Keratinocyte (primary cell): ENCODE measurements at regions not wholly inside any gene's neighbourhood (a gene's known extent, or its start where the extent isn't known, plus 50 kb on each side); places are given as distances from the start of the nearest gene placed in this dataset.

Experiments
- DNase-seq: peaks from one replicate; pipeline ENCODE4 v3.0.0-alpha.2; 2011; ENCODE audit warnings: low read depth, missing footprints, low spot score
- FAIRE-seq: peaks from 2 replicates; lab custom pipeline; 2011; peaks lifted over from hg19 to GRCh38; lab: Jason Lieb, UNC
- H2AFZ ChIP-seq: 2 replicates; pipeline ENCODE4 v1.6.0; 2012; ENCODE audit warnings: low read length, control low read depth, inconsistent platforms; ENCODE audit not compliant: control insufficient read depth
- H3K27ac ChIP-seq: 2 replicates; pipeline ENCODE4 v1.5.1; 2011; ENCODE audit warnings: low read length; ENCODE audit not compliant: control insufficient read depth, insufficient read depth
- H3K27me3 ChIP-seq: 3 replicates; pipeline ENCODE4 v1.6.0; 2011; ENCODE audit warnings: low read length; ENCODE audit not compliant: control insufficient read depth, insufficient read depth; ENCODE audit errors: extremely low read depth
- H3K36me3 ChIP-seq, 2 experiments: 2 replicates in 1 of 2; 3 replicates in 1 of 2; pipeline ENCODE4 v1.5.1; 2011; ENCODE audit warnings: low read length in 2 of 2, mild to moderate bottlenecking in 1 of 2; ENCODE audit not compliant: control insufficient read depth in 2 of 2, insufficient read depth in 2 of 2; ENCODE audit errors: extremely low read depth in 1 of 2
- H3K4me1 ChIP-seq: 3 replicates; pipeline ENCODE4 v1.5.1; 2011; ENCODE audit warnings: low read length; ENCODE audit not compliant: control insufficient read depth, insufficient read depth; ENCODE audit errors: extremely low read depth
- H3K4me2 ChIP-seq: 3 replicates; pipeline ENCODE4 v1.6.0; 2011; ENCODE audit warnings: low read depth, low read length; ENCODE audit not compliant: control insufficient read depth, insufficient read depth; ENCODE audit errors: extremely low read depth
- H3K4me3 ChIP-seq, 3 experiments: fragments of 200-600 bp in 1 of 3; sonication (generic) in 1 of 3; 2 replicates in 2 of 3; 3 replicates in 1 of 3; pipeline ENCODE4 v1.5.1; 2011 to 2016; ENCODE audit warnings: low read length in 3 of 3, mild to moderate bottlenecking in 3 of 3, control low read depth in 2 of 3, inconsistent platforms in 1 of 3, low read depth in 1 of 3, mixed read lengths in 1 of 3, mixed run types in 1 of 3, moderate library complexity in 1 of 3; ENCODE audit not compliant: control insufficient read depth in 2 of 3, insufficient read depth in 2 of 3; ENCODE audit errors: extremely low read depth in 1 of 3
- H3K79me2 ChIP-seq: 2 replicates; pipeline ENCODE4 v1.6.0; 2012; ENCODE audit warnings: low read length; ENCODE audit not compliant: control insufficient read depth, insufficient read depth
- H3K9ac ChIP-seq: 3 replicates; pipeline ENCODE4 v1.6.0; 2011; ENCODE audit warnings: low read length; ENCODE audit not compliant: control insufficient read depth, insufficient read depth; ENCODE audit errors: extremely low read depth
- H3K9me1 ChIP-seq: 3 replicates; pipeline ENCODE4 v1.6.0; 2011; ENCODE audit warnings: low read length; ENCODE audit not compliant: control insufficient read depth, insufficient read depth; ENCODE audit errors: extremely low read depth
- H3K9me3 ChIP-seq: 2 replicates; pipeline ENCODE4 v1.5.1; 2012; ENCODE audit warnings: low read depth, low read length; ENCODE audit not compliant: control insufficient read depth
- H4K20me1 ChIP-seq: 3 replicates; pipeline ENCODE4 v1.6.0; 2011; ENCODE audit warnings: low read length; ENCODE audit not compliant: control insufficient read depth, insufficient read depth; ENCODE audit errors: extremely low read depth
- EZH2 ChIP-seq: IDR thresholded peaks from one replicate; pipeline ENCODE4 v1.6.1; 2012; ENCODE audit warnings: inconsistent platforms, mild to moderate bottlenecking, low read length, moderate library complexity
- dilution Hi-C: fragments of 300-500 bp; cut with MboI; formaldehyde crosslinking; loops from one replicate; pipeline ENCODE4 v1.7.0; 2020; ENCODE audit warnings: low sequenced_read_pairs; ENCODE audit not compliant: extremely low pct_ligation_motif_present
- TF ChIP-seq, protein P1 (sequence below), 3 experiments: IDR thresholded peaks in 1 of 3; conservative IDR thresholded peaks in 1 of 3; optimal IDR thresholded peaks in 1 of 3; 2 replicates in 2 of 3; 3 replicates in 1 of 3; pipeline versions ENCODE3 to v1.5.1; 2011; ENCODE audit warnings: low read length in 3 of 3, mild to moderate bottlenecking in 3 of 3, moderate library complexity in 2 of 3, control low read depth in 1 of 3, inconsistent platforms in 1 of 3; ENCODE audit not compliant: insufficient read depth in 2 of 3; ENCODE audit errors: extremely low read depth in 1 of 3

DNA sequence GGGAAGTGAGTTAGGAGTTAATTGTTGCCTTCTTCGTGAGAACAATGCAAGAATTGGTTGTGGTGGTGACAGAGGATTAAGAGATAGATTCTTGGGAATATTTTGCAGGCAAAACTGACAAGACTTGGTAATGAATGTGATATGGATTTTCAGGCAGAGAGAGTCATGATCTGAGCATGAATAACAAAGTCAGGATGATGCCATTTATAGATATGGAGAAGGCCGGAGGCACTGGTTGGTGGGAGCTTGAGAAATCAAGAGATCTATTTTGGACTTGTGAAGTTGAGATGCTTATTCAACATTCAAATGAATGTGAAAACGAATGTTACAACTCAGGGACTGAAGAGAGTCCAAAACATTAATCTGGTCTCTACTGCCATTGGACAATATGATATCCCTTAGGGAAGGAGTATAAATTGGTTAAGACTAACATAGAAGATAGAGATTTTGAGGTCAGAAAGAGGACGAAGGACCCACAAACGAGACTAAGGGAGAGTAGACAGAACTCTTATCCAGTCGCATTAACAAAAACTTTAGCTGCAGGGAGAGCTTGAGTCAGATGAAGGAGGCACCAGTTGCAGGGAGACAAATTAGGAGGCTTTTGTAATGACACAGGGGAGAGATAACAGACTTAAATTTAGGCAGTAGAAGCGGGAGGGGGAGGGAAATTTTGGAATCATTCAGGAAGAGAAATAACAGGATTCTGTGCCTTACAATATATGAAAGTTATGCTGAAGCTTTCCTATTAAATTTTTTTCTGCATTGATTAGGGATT is 1090.6 kb downstream of the GALC start:
- Histone ChIP-seq H2AFZ (no peak overlapping the region), H3K4me2 (no peak overlapping the region), H3K9ac (no peak overlapping the region), H3K27ac (no peak overlapping the region), H3K4me1 (no peaks in the 10 kb centered on the region), H3K79me2 (no peaks in the 10 kb centered on the region), H3K9me3 (no peaks in the 10 kb centered on the region), H3K9me1 (no peaks in the 10 kb centered on the region), H4K20me1 (no peaks in the 10 kb centered on the region), H3K27me3 (no peaks in the 10 kb centered on the region), H3K4me3 (no peak overlapping the region), H3K36me3 (no peaks in the 10 kb centered on the region)
- DNase-seq (no peak), FAIRE-seq (no peak)
- no peak for TF ChIP-seq EZH2
- TF ChIP-seq, protein P1, sequence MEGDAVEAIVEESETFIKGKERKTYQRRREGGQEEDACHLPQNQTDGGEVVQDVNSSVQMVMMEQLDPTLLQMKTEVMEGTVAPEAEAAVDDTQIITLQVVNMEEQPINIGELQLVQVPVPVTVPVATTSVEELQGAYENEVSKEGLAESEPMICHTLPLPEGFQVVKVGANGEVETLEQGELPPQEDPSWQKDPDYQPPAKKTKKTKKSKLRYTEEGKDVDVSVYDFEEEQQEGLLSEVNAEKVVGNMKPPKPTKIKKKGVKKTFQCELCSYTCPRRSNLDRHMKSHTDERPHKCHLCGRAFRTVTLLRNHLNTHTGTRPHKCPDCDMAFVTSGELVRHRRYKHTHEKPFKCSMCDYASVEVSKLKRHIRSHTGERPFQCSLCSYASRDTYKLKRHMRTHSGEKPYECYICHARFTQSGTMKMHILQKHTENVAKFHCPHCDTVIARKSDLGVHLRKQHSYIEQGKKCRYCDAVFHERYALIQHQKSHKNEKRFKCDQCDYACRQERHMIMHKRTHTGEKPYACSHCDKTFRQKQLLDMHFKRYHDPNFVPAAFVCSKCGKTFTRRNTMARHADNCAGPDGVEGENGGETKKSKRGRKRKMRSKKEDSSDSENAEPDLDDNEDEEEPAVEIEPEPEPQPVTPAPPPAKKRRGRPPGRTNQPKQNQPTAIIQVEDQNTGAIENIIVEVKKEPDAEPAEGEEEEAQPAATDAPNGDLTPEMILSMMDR (optimal IDR thresholded peaks at IDR 0.05 in 1 of 3, IDR thresholded peaks at IDR 0.05 in 1 of 3, conservative IDR thresholded peaks at IDR 0.05 in 1 of 3; ENCODE audit: extremely low read depth in 1 of 3, insufficient read depth in 2 of 3, low read length in 3 of 3) = no peak
- dilution Hi-C loops = no loop called here

DNA sequence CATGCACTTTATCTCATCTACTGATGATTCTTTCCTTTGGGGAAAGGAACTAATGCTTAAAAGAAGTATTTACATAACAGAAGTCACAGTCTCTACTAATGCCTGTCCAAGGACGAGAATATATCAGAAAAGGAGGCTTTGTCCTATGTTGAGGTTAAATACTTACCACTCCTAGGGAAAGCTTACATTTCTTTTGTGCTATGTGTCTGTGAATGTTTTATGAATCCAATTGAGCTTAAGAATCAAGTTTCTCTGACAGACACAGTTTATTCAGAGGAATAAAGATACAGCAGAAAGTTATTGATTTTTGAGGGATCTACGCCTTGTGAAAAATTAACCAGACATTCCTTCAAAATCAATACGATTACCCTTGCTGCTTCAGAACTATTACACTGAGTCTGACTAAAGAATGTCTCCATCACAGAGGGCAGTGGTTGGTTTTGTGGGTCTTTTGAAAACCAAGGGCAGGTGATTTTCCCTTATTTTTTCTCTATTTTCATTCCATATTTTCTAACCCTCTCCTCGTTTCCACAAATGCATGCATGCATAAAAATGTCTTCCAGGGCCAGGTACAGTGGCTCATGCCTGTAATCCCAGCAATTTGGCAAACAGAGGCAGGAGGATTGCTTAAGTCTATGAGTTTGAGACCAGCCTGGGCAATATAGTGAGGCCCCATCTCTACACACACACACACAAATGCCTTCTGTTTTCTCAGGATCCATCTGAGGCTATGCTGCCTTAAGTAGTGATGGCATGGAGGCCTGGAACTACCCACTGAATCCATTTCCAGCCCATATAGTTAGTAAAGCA is 1095.1 kb downstream of the GALC start:
- FAIRE-seq = no peak
- no peaks in the 10 kb centered on the region for H3K27me3 ChIP-seq
- no peaks in the 10 kb centered on the region for H3K9me3 ChIP-seq
- no peaks in the 10 kb centered on the region for H3K4me1 ChIP-seq
- no peak overlapping the region for H3K4me3 ChIP-seq
- H3K9me1 ChIP-seq = no peaks in the 10 kb centered on the region
- H3K9ac ChIP-seq = no peak overlapping the region
- DNase-seq = no peak
- no peak overlapping the region for H2AFZ ChIP-seq
- no peak for TF ChIP-seq EZH2
- TF ChIP-seq, protein P1 (optimal IDR thresholded peaks at IDR 0.05 in 1 of 3, IDR thresholded peaks at IDR 0.05 in 1 of 3, conservative IDR thresholded peaks at IDR 0.05 in 1 of 3; ENCODE audit: extremely low read depth in 1 of 3, insufficient read depth in 2 of 3, low read length in 3 of 3) = no peak
- no peak overlapping the region for H3K27ac ChIP-seq
- H3K4me2 ChIP-seq = no peak overlapping the region
- dilution Hi-C loops = no loop called here
- H4K20me1 ChIP-seq = no peaks in the 10 kb centered on the region
- H3K36me3 ChIP-seq = no peaks in the 10 kb centered on the region
- no peaks in the 10 kb centered on the region for H3K79me2 ChIP-seq
